Right atrium auricular region (tissue), 2 donors: ENCODE measurements at regions not wholly inside any gene's neighbourhood (a gene's known extent, or its start where the extent isn't known, plus 50 kb on each side); places are given as distances from the start of the nearest gene placed in this dataset.
"Not testable (repeated sequence)": the region's sequence is repeated elsewhere in the genome, so short reads cannot be mapped to it uniquely, and the experiment has no call there.

Source experiments
- DNase-seq: peaks from one replicate; pipeline ENCODE4 v3.0.0-alpha.2; 2019; ENCODE audit warnings: low spot score
- H3K27ac ChIP-seq, 2 donors: fragments of 200-600 bp; sonication (generic); 1 replicate in 1 of 2; 2 replicates in 1 of 2; pipeline ENCODE4 v1.5.1; 2016 to 2019
- H3K27me3 ChIP-seq, 2 donors: fragments of 200-600 bp; sonication (generic); one replicate each; pipeline versions ENCODE4 v1.5.1 to v1.6.0; 2017 to 2019
- H3K36me3 ChIP-seq: fragments of 200-600 bp; sonication (generic); one replicate; pipeline ENCODE4 v1.5.1; 2016
- H3K4me1 ChIP-seq, 2 donors: fragments of 200-600 bp; sonication (generic); one replicate each; pipeline versions ENCODE4 v1.5.1 to v1.6.0; 2017 to 2019
- H3K4me3 ChIP-seq, 2 donors: fragments of 200-600 bp; sonication (generic); 1 replicate in 1 of 2; 2 replicates in 1 of 2; pipeline ENCODE4 v1.5.1; 2017 to 2019; ENCODE audit warnings: mild to moderate bottlenecking in 1 of 2, moderate library complexity in 1 of 2
- H3K9me3 ChIP-seq, 2 donors: fragments of 200-600 bp; sonication (generic); one replicate each; pipeline ENCODE4 v1.5.1; 2019
- TF ChIP-seq, protein P1 (sequence below), 2 donors: fragments of 200-600 bp; sonication (generic); IDR thresholded peaks; one replicate each; pipeline ENCODE4 v1.5.1; 2019; ENCODE audit warnings: antibody characterized with exemption in 2 of 2

DNA sequence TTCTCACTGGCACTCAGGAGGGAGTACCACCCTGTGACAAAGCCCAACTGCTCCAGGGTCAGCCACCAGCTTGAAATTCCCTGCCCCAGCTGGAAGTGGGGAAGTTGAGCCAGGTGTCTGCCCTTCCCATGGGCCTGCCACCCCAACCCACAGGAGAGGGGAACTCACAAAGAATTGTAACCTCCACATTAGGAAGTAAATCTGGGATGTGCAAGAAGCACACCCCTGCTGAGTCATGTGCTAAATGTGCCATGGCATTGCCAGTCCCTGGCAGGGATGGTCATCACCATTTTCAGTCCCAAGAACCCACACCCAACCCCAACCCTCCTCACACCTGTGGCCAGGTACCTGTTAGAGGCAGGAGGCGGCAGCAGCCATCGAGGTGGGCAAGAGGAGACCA is 165.2 kb upstream of the THBS1 start:
- H3K27ac ChIP-seq: no peak overlapping the region
- TF ChIP-seq, protein P1, sequence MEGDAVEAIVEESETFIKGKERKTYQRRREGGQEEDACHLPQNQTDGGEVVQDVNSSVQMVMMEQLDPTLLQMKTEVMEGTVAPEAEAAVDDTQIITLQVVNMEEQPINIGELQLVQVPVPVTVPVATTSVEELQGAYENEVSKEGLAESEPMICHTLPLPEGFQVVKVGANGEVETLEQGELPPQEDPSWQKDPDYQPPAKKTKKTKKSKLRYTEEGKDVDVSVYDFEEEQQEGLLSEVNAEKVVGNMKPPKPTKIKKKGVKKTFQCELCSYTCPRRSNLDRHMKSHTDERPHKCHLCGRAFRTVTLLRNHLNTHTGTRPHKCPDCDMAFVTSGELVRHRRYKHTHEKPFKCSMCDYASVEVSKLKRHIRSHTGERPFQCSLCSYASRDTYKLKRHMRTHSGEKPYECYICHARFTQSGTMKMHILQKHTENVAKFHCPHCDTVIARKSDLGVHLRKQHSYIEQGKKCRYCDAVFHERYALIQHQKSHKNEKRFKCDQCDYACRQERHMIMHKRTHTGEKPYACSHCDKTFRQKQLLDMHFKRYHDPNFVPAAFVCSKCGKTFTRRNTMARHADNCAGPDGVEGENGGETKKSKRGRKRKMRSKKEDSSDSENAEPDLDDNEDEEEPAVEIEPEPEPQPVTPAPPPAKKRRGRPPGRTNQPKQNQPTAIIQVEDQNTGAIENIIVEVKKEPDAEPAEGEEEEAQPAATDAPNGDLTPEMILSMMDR (IDR thresholded peaks at IDR 0.05): no peak
- no peaks in the 10 kb centered on the region for H3K36me3 ChIP-seq
- no peaks in the 10 kb centered on the region for H3K27me3 ChIP-seq
- no peaks in the 10 kb centered on the region for H3K9me3 ChIP-seq
- H3K4me1 ChIP-seq: no peaks in the 10 kb centered on the region
- H3K4me3 ChIP-seq: no peak overlapping the region
- no peak for DNase-seq

DNA sequence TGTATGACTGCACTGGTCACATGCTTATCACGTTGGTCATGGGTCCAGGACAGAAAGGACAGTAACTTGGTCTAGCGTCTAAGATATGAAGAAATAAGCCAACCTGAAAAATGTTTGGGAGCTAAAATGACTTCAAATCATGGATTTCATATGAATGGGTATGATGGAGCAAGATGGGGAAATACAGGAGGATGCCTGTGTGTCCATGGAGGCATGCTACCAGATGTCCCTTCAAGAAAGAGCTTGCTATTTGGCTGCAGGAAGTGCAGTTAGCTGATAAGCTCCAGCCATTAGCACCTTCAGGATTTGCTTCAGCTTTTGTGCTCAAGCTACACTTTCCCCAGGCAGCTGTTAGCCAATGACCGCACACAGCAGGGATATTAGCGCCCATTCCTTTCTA is 164.6 kb upstream of the THBS1 start:
- Histone ChIP-seq H3K27ac (no peak overlapping the region), H3K9me3 (no peaks in the 10 kb centered on the region), H3K27me3 (no peaks in the 10 kb centered on the region), H3K4me3 (no peak overlapping the region), H3K4me1 (no peaks in the 10 kb centered on the region), H3K36me3 (no peaks in the 10 kb centered on the region)
- TF ChIP-seq, protein P1 (IDR thresholded peaks at IDR 0.05): no peak
- DNase-seq: no peak

DNA sequence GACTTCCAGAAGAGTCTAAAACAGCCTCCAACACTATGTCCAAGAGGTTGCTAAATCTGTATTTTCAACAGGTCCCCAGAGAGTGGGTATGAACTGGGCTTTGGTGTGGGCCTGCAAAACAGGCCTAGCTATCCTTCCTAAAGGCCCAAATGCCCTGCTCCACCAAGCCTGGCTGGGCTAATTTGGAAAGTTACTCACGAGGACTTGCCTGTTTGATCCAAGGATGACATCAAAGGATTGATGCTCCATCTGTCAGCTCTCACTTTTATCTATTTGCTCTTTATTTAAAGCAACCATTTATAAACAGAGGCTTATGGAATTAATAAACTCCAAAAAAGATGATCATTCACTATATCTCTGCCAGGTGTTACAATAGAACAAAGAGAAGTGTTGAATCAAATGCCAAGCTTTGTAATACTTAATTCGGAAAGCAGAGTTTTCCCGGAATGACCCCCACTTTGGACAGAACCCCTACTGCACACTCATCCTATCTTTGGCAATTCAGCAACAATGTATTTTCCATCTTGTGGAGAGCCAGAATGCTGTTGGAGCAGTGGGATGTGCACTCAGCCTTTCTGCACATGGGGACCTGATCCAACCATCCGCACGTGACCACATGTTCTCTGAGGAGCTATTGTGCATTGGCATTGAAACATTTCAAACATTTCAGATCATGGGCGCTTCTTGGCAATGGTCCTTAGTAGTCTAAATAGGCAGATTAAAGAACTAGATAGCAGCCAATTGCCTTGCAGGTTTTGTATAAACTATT is 163.3 kb upstream of the THBS1 start:
- Histone ChIP-seq H3K36me3 (no peaks in the 10 kb centered on the region), H3K27me3 (no peaks in the 10 kb centered on the region), H3K27ac (no peak overlapping the region), H3K9me3 (no peaks in the 10 kb centered on the region), H3K4me1 (no peaks in the 10 kb centered on the region), H3K4me3 (no peak overlapping the region)
- TF ChIP-seq, protein P1 (IDR thresholded peaks at IDR 0.05): no peak
- no peak for DNase-seq

DNA sequence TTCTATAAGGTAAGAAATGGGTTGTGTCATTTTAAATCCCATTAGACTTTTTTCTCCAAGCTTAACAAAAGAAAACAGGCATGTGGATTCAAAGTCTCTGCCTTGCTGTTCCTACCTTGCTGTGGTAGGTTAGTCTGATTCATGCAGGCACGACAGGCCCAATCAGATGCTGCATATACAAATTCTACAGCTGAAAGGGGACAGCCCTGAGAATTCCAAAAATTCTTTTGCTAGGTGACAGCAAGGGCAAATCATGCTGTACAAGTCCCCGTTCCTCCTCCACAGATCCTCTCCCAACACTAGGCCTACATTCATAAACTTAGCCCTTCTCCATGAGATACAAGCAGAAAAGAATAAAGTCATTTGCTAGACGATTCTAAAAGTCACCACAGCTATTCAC is 161.2 kb upstream of the THBS1 start:
- Histone ChIP-seq H3K4me1 (no peaks in the 10 kb centered on the region), H3K27ac (no peak overlapping the region), H3K36me3 (no peaks in the 10 kb centered on the region), H3K9me3 (no peaks in the 10 kb centered on the region), H3K27me3 (no peaks in the 10 kb centered on the region), H3K4me3 (no peak overlapping the region)
- TF ChIP-seq, protein P1 (IDR thresholded peaks at IDR 0.05): no peak
- no peak for DNase-seq

DNA sequence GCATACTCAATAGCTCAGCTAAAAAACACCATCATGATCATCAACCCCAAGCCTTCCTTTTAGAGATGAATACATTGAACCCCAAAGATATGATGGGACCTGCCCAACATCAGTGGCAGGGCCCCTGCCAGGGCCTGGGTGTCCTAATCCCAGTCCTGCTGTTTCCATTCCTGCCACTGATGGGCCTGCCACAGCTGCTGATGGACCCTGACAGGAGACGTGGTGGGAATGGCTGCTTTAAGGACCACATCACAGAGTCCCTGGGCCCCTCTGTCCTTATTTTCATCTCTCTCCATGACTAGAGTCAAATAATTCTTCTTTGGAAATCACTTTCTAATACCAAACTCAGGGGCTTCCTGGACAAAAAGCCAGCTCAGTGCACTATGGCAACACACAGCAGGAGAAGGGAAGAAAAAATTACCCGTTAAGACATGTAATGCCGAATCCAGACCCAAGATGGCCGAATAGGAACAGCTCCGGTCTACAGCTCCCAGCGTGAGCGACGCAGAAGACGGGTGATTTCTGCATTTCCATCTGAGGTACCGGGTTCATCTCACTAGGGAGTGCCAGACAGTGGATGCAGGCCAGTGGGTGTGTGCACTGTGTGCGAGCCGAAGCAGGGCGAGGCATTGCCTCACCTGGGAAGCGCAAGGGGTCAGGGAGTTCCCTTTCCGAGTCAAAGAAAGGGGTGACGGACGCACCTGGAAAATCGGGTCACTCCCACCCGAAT is 160.6 kb upstream of the THBS1 start:
- not testable (repeated sequence) for H3K9me3 ChIP-seq, H3K36me3 ChIP-seq

DNA sequence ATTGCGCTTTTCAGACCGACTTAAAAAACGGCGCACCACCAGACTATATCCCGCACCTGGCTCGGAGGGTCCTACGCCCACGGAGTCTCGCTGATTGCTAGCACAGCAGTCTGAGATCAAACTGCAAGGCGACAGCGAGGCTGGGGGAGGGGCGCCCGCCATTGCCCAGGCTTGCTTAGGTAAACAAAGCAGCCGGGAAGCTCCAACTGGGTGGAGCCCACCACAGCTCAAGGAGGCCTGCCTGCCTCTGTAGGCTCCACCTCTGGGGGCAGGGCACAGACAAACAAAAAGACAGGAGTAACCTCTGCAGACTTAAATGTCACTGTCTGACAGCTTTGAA is 160.1 kb upstream of the THBS1 start:
- H3K27ac ChIP-seq, H3K27me3 ChIP-seq, H3K4me3 ChIP-seq, H3K4me1 ChIP-seq, DNase-seq, H3K36me3 ChIP-seq, H3K9me3 ChIP-seq: not testable (repeated sequence)

More for the DNA sequence above, 160.6 kb upstream of the THBS1 start:
- not testable (repeated sequence) for H3K27me3 ChIP-seq, H3K4me1 ChIP-seq, H3K4me3 ChIP-seq, H3K27ac ChIP-seq, DNase-seq
